OCI-LY7 (cell line): ENCODE measurements at regions not wholly inside any gene's neighbourhood (a gene's known extent, or its start where the extent isn't known, plus 50 kb on each side); places are given as distances from the start of the nearest gene placed in this dataset.

ENCODE experiments used
- EZH2phosphoT487 ChIP-seq: fragments of 200-600 bp; sonication (generic); IDR thresholded peaks from 2 replicates; pipeline ENCODE4 v1.6.1; 2018; ENCODE audit warnings: low read depth, borderline replicate concordance, mild to moderate bottlenecking, mixed run types, antibody characterized with exemption, low read length, moderate library complexity, mixed read lengths
- TF ChIP-seq, protein P1 (sequence below): fragments of 200-600 bp; sonication (generic); conservative IDR thresholded peaks from 2 replicates; pipeline ENCODE4 v1.5.1; 2014; ENCODE audit warnings: mild to moderate bottlenecking, antibody characterized with exemption, low read length, moderate library complexity, mixed read lengths

DNA sequence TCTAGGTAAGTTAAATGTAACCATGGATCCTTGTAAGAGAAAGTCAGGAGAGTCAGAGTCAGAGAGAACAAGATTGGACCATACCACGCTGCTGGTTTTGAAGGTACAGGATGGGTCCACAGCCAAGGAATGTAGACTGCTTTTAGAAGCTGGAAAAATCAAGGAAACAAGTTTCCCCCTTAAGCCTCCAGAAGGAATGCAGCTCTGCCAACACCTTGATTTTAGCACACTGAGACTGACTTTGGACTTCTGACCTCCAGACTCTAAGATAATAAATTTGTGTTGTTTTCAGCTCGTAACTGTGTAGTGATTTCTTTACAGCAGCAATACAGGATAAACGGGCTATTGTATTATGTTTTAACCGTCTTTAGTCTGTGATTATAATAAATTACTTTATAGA, 108.0 kb upstream of the USP38 start:
- TF ChIP-seq, protein P1, sequence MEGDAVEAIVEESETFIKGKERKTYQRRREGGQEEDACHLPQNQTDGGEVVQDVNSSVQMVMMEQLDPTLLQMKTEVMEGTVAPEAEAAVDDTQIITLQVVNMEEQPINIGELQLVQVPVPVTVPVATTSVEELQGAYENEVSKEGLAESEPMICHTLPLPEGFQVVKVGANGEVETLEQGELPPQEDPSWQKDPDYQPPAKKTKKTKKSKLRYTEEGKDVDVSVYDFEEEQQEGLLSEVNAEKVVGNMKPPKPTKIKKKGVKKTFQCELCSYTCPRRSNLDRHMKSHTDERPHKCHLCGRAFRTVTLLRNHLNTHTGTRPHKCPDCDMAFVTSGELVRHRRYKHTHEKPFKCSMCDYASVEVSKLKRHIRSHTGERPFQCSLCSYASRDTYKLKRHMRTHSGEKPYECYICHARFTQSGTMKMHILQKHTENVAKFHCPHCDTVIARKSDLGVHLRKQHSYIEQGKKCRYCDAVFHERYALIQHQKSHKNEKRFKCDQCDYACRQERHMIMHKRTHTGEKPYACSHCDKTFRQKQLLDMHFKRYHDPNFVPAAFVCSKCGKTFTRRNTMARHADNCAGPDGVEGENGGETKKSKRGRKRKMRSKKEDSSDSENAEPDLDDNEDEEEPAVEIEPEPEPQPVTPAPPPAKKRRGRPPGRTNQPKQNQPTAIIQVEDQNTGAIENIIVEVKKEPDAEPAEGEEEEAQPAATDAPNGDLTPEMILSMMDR: no peak
- TF ChIP-seq EZH2phosphoT487: no peak
